Activated CD8-positive, alpha-beta memory T cell treated with anti-CD3 and anti-CD28 coated beads for 1 hour (primary cell): ENCODE measurements at regions not wholly inside any gene's neighbourhood (a gene's known extent, or its start where the extent isn't known, plus 50 kb on each side); places are given as distances from the start of the nearest gene placed in this dataset.

Experiments used
- DNase-seq, 2 donors: peaks; one replicate each; pipeline ENCODE4 v3.0.0-alpha.2; 2020; ENCODE audit warnings: low read depth in 1 of 2; ENCODE audit errors: extremely low read depth in 1 of 2

- no peak for DNase-seq
Observed at GRCh38 chr3:117539729-117540128, 830.1 kb downstream of the TUSC7 start.

GRCh38 chr3:117540597-117540996 is 831.0 kb downstream of the TUSC7 start:
- no peak for DNase-seq

- DNase-seq: no peak
Observed at GRCh38 chr3:117541721-117542120, 832.1 kb downstream of the TUSC7 start.

GRCh38 chr3:117543521-117543920 is 833.9 kb downstream of the TUSC7 start:
- no peak for DNase-seq

- DNase-seq: no peak
Observed at GRCh38 chr3:117545484-117545883, 835.9 kb downstream of the TUSC7 start.

GRCh38 chr3:117547956-117548550 is 838.5 kb downstream of the TUSC7 start:
- no peak for DNase-seq

GRCh38 chr3:117548600-117548999 is 839.0 kb downstream of the TUSC7 start:
- DNase-seq: no peak

GRCh38 chr3:117549716-117550115 is 840.1 kb downstream of the TUSC7 start:
- DNase-seq: no peak

GRCh38 chr3:117550766-117551165 is 841.2 kb downstream of the TUSC7 start:
- DNase-seq: no peak

- no peak for DNase-seq
Observed at GRCh38 chr3:117553461-117553860, 843.9 kb downstream of the TUSC7 start.

GRCh38 chr3:117556646-117557407 is 847.2 kb downstream of the TUSC7 start:
- DNase-seq: no peak

GRCh38 chr3:117557464-117558090 is 848.0 kb downstream of the TUSC7 start:
- no peak for DNase-seq

- no peak for DNase-seq
Observed at GRCh38 chr3:117558681-117559080, 849.1 kb downstream of the TUSC7 start.

- DNase-seq: no peak
Observed at GRCh38 chr3:117562000-117562399, 852.4 kb downstream of the TUSC7 start.

- no peak for DNase-seq
Observed at GRCh38 chr3:117563063-117563462, 853.5 kb downstream of the TUSC7 start.

- DNase-seq: no peak
Observed at GRCh38 chr3:117565777-117566176, 856.2 kb downstream of the TUSC7 start.

- DNase-seq: no peak
Observed at GRCh38 chr3:117566926-117567325, 857.3 kb downstream of the TUSC7 start.

- DNase-seq: no peak
Observed at GRCh38 chr3:117567382-117567781, 857.8 kb downstream of the TUSC7 start.

- no peak for DNase-seq
Observed at GRCh38 chr3:117567906-117568305, 858.3 kb downstream of the TUSC7 start.

- DNase-seq: no peak
Observed at GRCh38 chr3:117572786-117573185, 863.2 kb downstream of the TUSC7 start.

GRCh38 chr3:117580806-117581205 is 871.2 kb downstream of the TUSC7 start:
- DNase-seq: no peak

GRCh38 chr3:117586161-117586560 is 876.6 kb downstream of the TUSC7 start:
- DNase-seq: no peak
